Choroid plexus epithelial cell (primary cell): ENCODE measurements at regions not wholly inside any gene's neighbourhood (a gene's known extent, or its start where the extent isn't known, plus 50 kb on each side); places are given as distances from the start of the nearest gene placed in this dataset.
"Not testable (repeated sequence)": the region's sequence is repeated elsewhere in the genome, so short reads cannot be mapped to it uniquely, and the experiment has no call there.

Source experiments
- DNase-seq: peaks from one replicate; pipeline ENCODE4 v3.0.0-alpha.2; 2010; ENCODE audit warnings: low read depth
- H3K4me3 ChIP-seq: 2 replicates; pipeline ENCODE4 v1.5.1; 2011; ENCODE audit warnings: low read depth, mild to moderate bottlenecking, control low read depth, low read length, moderate library complexity
- CTCF ChIP-seq: conservative IDR thresholded peaks from 2 replicates; pipeline ENCODE4 v1.5.1; 2011; ENCODE audit warnings: low read depth, mild to moderate bottlenecking, control low read depth, inconsistent platforms, low read length, moderate library complexity

DNA sequence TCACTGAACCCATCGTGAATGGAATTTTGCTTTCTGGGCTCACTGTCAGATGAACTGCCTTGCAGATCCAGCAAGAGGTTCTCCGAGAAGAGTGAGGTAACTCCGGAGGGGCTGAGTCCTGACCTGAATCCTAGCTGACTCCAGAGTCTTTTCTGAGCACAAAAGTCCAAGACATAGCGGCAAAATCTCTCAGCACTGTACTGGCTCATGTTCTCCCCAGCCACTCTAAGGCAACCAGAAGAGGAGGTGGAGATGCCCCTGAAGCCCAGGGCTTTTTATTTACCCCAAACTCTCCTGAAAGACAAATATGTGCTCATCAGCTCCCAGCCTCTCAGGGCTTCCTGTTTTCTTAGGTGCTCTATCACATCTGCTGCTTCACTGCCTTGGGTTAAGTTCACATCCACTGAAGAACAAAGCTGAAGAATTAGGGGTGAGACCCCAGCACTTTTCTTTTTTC, 221.8 kb downstream of the MREG start:
- TF ChIP-seq CTCF = no peak
- no peak overlapping the region for H3K4me3 ChIP-seq
- peak; percentile 34 for DNase-seq

- H3K4me3 ChIP-seq = no peak overlapping the region
- no peak for DNase-seq
- no peak for TF ChIP-seq CTCF
These were observed 222.6 kb downstream of the MREG start for GRCh38 chr2:215790523-215791421.

DNA sequence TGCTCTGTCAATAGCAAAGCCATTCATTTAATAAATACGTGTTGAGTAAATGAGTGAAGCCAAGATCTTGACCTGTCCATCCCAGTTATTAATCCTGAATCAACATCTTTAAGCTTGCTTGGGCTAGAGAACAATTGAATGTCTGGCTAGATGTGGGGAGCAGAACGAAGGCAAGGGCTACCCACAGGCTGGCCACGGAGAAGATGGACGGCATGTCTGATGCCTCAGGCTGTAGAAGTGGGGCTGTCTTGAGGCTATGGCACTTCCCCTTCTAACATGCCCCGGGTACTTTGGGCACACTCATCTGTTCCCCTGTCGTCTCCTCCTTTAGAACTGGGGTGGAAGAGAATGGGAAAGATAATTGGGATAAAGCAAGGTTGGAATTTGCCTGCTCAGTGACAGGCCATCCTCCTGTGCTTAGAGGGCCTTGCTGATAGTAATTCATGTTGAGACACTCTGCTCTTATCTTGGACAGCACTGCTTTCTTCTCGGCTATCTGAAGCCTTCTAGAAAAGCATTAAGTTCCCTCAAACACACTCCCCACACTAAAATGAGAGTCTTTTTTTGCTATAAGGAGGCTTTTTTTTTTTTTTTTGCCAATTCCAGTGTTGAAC, 225.7 kb downstream of the MREG start:
- no peak overlapping the region for H3K4me3 ChIP-seq
- TF ChIP-seq CTCF = no peak
- no peak for DNase-seq

DNA sequence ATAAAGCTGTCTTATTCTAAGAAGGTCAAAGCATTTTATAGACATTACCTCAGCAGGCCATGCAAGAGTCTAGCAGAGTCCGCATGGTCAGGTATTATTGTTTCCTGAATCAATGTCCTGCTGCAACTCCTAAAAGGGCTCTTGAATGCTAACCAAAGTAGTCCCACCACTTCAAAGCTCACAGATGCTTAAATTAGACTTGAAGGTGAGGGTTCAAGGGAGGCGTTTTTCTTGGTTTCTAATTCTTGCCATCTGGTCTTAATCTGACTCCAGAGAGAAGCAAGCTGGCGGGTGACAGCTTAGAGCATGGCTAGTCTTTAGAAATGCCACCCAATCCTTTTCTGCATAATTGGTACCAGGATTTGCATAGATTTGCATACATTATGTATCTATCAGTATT, 226.3 kb downstream of the MREG start:
- DNase-seq = peak; percentile 42
- TF ChIP-seq CTCF = no peak
- H3K4me3 ChIP-seq = no peak overlapping the region

DNA sequence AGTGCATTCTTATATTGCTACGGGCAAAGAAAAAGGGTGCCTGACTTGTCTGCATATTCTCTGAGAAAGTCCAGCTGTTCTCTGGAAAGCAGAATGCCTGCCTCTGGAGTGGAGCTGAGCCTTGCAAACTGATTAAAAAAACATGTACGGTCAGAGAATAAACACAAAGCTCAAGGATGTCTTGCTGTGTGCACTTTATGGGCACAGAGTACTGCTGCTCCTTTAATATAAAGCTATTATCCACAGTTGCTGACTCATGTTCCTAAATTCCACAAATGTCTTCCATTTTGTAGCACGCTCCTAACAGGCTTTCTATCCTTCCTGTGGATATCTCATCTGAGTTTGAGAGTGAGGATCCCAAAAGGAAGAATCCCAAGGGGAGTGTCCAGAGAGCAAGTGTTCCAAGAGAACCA, 229.0 kb downstream of the MREG start:
- H3K4me3 ChIP-seq = no peak overlapping the region
- TF ChIP-seq CTCF = no peak
- DNase-seq = peak; percentile 88

DNA sequence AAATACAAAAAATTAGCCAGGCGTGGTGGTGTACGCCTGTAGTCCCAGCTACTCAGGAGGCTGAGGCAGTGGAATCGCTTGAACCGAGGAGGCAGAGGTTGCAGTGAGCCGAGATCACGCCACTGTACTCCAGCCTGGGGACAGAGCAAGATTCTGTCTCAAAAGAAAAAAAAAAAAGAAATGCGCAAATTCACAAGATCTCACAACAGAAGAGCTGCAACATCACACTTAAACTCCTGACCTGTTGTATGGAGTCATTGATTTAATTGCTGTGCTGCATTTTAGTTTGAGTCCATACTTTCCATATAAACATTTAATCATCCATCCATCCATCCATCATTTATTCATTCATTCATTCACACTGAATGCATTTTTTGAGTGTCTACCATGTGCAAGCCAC, 229.7 kb downstream of the MREG start:
- DNase-seq, H3K4me3 ChIP-seq: not testable (repeated sequence)

- no peak overlapping the region for H3K4me3 ChIP-seq
- TF ChIP-seq CTCF = peak; percentile 17
- DNase-seq = peak; percentile 34
These were observed 230.4 kb downstream of the MREG start for GRCh38 chr2:215782965-215783364.
